Heart left ventricle (tissue), 16 donors: ENCODE measurements at regions not wholly inside any gene's neighbourhood (a gene's known extent, or its start where the extent isn't known, plus 50 kb on each side); places are given as distances from the start of the nearest gene placed in this dataset.

Experiments used
- ATAC-seq, 4 donors: fragments of 200-7000 bp; cut with Tn5 transposase; one replicate each; pipeline ENCODE4 v1.9.1; 2020 to 2022; ENCODE audit warnings: moderate library complexity in 4 of 4, mild to moderate bottlenecking in 3 of 4, moderate number of reproducible peaks in 1 of 4
- DNase-seq, 5 donors: peaks; one replicate each; pipeline ENCODE4 v3.0.0-alpha.2; 2020
- H3K27ac ChIP-seq, 12 donors: fragments of 200-600 bp; sonication (generic) in 4 of 12; one replicate each; pipeline versions ENCODE4 v1.5.0 to v1.8.0; 2016 to 2022; ENCODE audit warnings: mild to moderate bottlenecking in 2 of 12
- H3K27me3 ChIP-seq, 9 donors: fragments of 200-600 bp; sonication (generic) in 2 of 9; one replicate each; pipeline versions ENCODE4 v1.5.1 to v1.8.0; 2016 to 2022; ENCODE audit warnings: mild to moderate bottlenecking in 3 of 9
- H3K36me3 ChIP-seq, 9 donors: fragments of 200-600 bp; sonication (generic) in 2 of 9; one replicate each; pipeline versions ENCODE4 v1.5.0 to v1.8.0; 2018 to 2022; ENCODE audit warnings: mild to moderate bottlenecking in 2 of 9
- H3K4me1 ChIP-seq, 12 donors: fragments of 200-600 bp; sonication (generic) in 4 of 12; one replicate each; pipeline versions ENCODE4 v1.5.0 to v1.8.0; 2016 to 2022; ENCODE audit warnings: mild to moderate bottlenecking in 3 of 12
- H3K4me3 ChIP-seq, 12 donors: fragments of 200-600 bp; sonication (generic) in 4 of 12; one replicate each; pipeline versions ENCODE4 v1.5.0 to v1.8.0; 2017 to 2022; ENCODE audit warnings: mild to moderate bottlenecking in 9 of 12, moderate library complexity in 4 of 12
- H3K9me3 ChIP-seq, 12 donors: fragments of 200-600 bp; sonication (generic) in 4 of 12; one replicate each; pipeline versions ENCODE4 v1.5.0 to v1.8.0; 2016 to 2022; ENCODE audit warnings: mild to moderate bottlenecking in 1 of 12
- POLR2A ChIP-seq, 2 donors: fragments of 450-650 bp; IDR thresholded peaks; one replicate each; pipeline ENCODE4 v1.6.1; 2017; ENCODE audit warnings: antibody characterized with exemption in 2 of 2, mild to moderate bottlenecking in 2 of 2, moderate library complexity in 2 of 2
- WGBS, 4 donors: extraction: QIAGEN DNeasy Blood & Tissue Kit in 2 of 4; methylation state at CpG; one replicate each; pipeline versions ENCODE4 v1.1.5 to v1.1.7; 2013 to 2018; 5-methylcytosine and 5-hydroxymethylcytosine counted together
- intact Hi-C, 10 donors: fragments of 100-400 bp; cut with DNase I; formaldehyde crosslinking; loops; one replicate each; pipeline versions ENCODE4 v1.11.1 to v1.14.2; 2022
- TF ChIP-seq, protein P1 (sequence below), 12 donors: fragments of 200-600 bp; sonication (generic) in 4 of 12; IDR thresholded peaks; one replicate each; pipeline versions ENCODE4 v1.5.0 to v1.8.0; 2018 to 2022; ENCODE audit warnings: antibody characterized with exemption in 12 of 12, mild to moderate bottlenecking in 5 of 12
- donor health status: ischemic (EF 13 %, LVEDD 7.1; RV severe dilation, severe dysfunction).
- donor health status: healthy with polysubstance abuse.
- donor health status: DM: no; HTN: yes; CAD: no.
- donor health status: DM: no; HTN: no; CAD: no.
- donor health status: ischemic (EF 25% LVEDD 6.9; RV normal size, moderate dysfunction).
- donor health status: ischemic (EF 25% LVEDD 5.7; RV mildly dilated, moderate dysfunction).
- donor health status: healthy.
- donor health status: DM: yes; HTN: yes; CAD: no.
- donor health status: ischemic (EF 35%, LVEDD 5.7; RV mildly dilated, moderate dysfunction).
- donor health status: nonischemic (EF 11% LVEDD 7.7; RV severe dilation, severe dysfunction).
- donor health status: DM: yes; HTN: yes; CAD: no.
- donor health status: PGD.
- donor health status: ischemic (EF 29% LVEDD 5.4; RV normal size, mild dysfunction).
- donor health status: nonischemic (EF 23%, LVEDD 6.1; RV moderate dilation, normal function).

DNA sequence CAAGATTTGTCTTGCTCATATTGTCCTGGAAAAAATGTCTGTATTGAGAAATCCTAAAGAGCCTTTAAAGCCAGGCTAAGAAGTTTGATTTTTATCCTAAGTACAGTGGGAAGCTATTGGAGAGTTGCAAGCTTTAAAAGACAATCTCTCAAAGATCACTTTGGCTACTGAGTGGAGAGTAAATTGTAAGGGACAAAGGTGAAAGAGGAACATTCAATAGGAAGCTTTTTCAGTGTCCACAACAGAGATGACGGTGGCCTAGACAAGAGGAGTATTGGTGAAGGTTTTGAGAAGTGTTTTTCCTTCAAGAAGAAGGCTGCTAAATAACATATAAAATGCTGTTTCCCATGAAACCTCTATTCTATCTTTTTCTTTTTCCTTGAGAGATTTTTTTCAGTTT, 249.5 kb upstream of the IL12A start:
- DNase-seq (no peak), ATAC-seq (no peak)
- TF ChIP-seq POLR2A (IDR thresholded peaks at IDR 0.05): no peak
- TF ChIP-seq, protein P1, sequence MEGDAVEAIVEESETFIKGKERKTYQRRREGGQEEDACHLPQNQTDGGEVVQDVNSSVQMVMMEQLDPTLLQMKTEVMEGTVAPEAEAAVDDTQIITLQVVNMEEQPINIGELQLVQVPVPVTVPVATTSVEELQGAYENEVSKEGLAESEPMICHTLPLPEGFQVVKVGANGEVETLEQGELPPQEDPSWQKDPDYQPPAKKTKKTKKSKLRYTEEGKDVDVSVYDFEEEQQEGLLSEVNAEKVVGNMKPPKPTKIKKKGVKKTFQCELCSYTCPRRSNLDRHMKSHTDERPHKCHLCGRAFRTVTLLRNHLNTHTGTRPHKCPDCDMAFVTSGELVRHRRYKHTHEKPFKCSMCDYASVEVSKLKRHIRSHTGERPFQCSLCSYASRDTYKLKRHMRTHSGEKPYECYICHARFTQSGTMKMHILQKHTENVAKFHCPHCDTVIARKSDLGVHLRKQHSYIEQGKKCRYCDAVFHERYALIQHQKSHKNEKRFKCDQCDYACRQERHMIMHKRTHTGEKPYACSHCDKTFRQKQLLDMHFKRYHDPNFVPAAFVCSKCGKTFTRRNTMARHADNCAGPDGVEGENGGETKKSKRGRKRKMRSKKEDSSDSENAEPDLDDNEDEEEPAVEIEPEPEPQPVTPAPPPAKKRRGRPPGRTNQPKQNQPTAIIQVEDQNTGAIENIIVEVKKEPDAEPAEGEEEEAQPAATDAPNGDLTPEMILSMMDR (IDR thresholded peaks at IDR 0.05): no peak
- no peaks in the 10 kb centered on the region for H3K27me3 ChIP-seq
- intact Hi-C loops: loop anchor here in 2 of 10 donors (5.0 to 10.0 kb wide), 2 partner anchors 124 to 132 kb away; no protein-coding TSS in a partner anchor
- 92 to 95% (median 94%) methylated on average over 1 of the region's 1 CpG for WGBS, 4 donors
- peaks cover 0 to 3% (median 0%) of the 10 kb centered on the region in 12 donors for H3K4me1 ChIP-seq
- H3K27ac ChIP-seq: no peak overlapping the region
- H3K36me3 ChIP-seq: no peaks in the 10 kb centered on the region
- no peaks in the 10 kb centered on the region for H3K9me3 ChIP-seq
- no peak overlapping the region for H3K4me3 ChIP-seq

DNA sequence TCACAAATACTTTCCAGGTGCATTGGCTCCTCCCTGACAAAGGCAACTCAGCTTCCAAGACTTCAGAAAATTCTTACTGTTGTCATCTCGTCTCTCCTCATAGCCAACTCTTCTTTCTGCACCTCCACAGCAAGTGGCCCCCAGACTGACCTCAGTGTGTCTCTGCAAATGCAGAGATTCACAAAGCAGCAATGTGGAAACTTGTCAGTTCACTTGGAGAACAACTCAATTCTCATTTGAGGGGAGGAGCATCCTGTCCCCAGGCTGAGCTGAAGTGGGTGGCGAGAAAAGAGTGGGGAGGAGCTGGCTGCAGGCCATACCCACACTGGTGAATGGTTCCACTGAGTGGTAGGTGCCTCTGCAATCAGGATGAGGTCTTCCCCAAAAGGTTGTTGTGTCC, 248.7 kb upstream of the IL12A start:
- WGBS, 4 donors: 60 to 81% (median 67%) methylated on average over 2 of the region's 2 CpGs
- no peak overlapping the region for H3K4me3 ChIP-seq
- no peak for DNase-seq
- no peak for ATAC-seq
- no peak for TF ChIP-seq POLR2A (IDR thresholded peaks at IDR 0.05)
- TF ChIP-seq, protein P1 (IDR thresholded peaks at IDR 0.05): no peak
- H3K36me3 ChIP-seq: no peaks in the 10 kb centered on the region
- no peak overlapping the region for H3K27ac ChIP-seq
- H3K9me3 ChIP-seq: no peaks in the 10 kb centered on the region
- no peaks in the 10 kb centered on the region for H3K4me1 ChIP-seq
- no peaks in the 10 kb centered on the region for H3K27me3 ChIP-seq
- intact Hi-C loops: loop anchor here in 2 of 10 donors (5.0 to 10.0 kb wide), 2 partner anchors 125 to 133 kb away; no protein-coding TSS in a partner anchor

DNA sequence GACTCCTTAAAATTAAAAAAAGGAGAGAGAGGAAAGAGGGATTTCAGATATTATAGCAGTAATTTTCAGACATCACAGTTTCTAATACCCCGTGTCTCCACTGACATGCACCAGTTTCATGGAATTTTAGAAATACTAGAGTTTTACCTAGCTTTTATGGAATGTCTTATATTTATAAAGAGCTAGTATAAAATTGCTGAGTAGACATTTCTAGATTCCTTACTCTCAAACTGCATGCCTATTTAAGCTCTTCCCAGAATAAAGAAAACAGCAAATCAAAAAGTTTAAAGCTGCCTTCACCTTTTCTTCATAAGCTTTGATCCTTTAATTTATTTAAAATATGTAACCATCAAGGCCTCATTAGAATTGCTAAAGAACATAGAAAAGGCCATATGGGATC, 247.4 kb upstream of the IL12A start:
- TF ChIP-seq, protein P1 (IDR thresholded peaks at IDR 0.05): no peak
- no peak for TF ChIP-seq POLR2A (IDR thresholded peaks at IDR 0.05)
- H3K9me3 ChIP-seq: no peaks in the 10 kb centered on the region
- no peaks in the 10 kb centered on the region for H3K36me3 ChIP-seq
- no peaks in the 10 kb centered on the region for H3K27me3 ChIP-seq
- ATAC-seq: no peak
- intact Hi-C loops: no loop called here
- H3K27ac ChIP-seq: no peak overlapping the region
- H3K4me1 ChIP-seq: no peaks in the 10 kb centered on the region
- DNase-seq: no peak
- WGBS, 4 donors: 94 to 99% (median 97%) methylated on average over 1 of the region's 1 CpG
- H3K4me3 ChIP-seq: no peak overlapping the region

- Histone ChIP-seq H3K9me3 (no peaks in the 10 kb centered on the region), H3K27ac (no peak overlapping the region), H3K4me3 (no peak overlapping the region), H3K36me3 (no peaks in the 10 kb centered on the region), H3K4me1 (peaks cover 0 to 3% (median 0%) of the 10 kb centered on the region in 12 donors), H3K27me3 (no peaks in the 10 kb centered on the region)
- ATAC-seq (no peak), DNase-seq (no peak)
- intact Hi-C loops: no loop called here
- WGBS, 4 donors: 56 to 78% (median 67%) methylated on average over 1 of the region's 1 CpG
- TF ChIP-seq, protein P1 (IDR thresholded peaks at IDR 0.05): no peak
These were observed 240.2 kb upstream of the IL12A start for GRCh38 chr3:159748425-159748824.
